ENCODE measurements at regions not wholly inside any gene's neighbourhood (a gene's known extent, or its start where the extent isn't known, plus 50 kb on each side); places are given as distances from the start of the nearest gene placed in this dataset.

DNA sequence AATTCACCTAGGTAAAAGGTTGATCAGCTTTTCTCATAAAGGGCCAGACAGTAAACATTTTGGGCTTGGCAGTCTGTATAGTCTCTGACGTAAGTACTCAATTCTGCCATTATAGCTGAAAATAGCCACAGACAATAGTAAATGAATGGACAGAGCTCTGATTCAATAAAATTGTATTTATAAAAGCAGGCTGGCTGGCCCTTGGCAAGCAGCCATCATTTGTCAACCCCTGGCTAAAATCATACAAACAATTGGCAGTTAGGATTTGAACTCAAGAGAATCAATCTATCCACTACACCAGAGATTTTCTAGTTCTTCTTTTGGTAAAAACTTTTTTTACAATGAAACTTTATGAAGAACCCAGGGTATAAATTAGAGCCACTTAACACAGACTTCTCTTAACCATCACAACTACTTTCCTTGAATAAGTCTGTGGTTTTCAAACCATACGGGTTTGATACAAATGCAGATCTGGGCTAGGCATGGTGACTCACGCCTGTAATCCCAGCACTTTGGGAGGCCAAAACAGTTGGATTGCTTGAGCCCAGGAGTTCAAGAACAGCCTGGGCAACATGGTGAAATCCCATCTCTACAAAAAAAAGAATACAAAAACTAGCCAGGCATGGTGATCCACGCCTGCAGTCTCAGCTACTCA lies 124.5 kb downstream of the SLC16A9 start:
- no peak for TF ChIP-seq EZH2 (IDR thresholded peaks at IDR 0.05)
- no peak for TF ChIP-seq RAD21 (IDR thresholded peaks at IDR 0.05; ENCODE audit: low read depth)
- TF ChIP-seq, protein P1, sequence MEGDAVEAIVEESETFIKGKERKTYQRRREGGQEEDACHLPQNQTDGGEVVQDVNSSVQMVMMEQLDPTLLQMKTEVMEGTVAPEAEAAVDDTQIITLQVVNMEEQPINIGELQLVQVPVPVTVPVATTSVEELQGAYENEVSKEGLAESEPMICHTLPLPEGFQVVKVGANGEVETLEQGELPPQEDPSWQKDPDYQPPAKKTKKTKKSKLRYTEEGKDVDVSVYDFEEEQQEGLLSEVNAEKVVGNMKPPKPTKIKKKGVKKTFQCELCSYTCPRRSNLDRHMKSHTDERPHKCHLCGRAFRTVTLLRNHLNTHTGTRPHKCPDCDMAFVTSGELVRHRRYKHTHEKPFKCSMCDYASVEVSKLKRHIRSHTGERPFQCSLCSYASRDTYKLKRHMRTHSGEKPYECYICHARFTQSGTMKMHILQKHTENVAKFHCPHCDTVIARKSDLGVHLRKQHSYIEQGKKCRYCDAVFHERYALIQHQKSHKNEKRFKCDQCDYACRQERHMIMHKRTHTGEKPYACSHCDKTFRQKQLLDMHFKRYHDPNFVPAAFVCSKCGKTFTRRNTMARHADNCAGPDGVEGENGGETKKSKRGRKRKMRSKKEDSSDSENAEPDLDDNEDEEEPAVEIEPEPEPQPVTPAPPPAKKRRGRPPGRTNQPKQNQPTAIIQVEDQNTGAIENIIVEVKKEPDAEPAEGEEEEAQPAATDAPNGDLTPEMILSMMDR (IDR thresholded peaks at IDR 0.05 in 2 of 3, conservative IDR thresholded peaks at IDR 0.05 in 1 of 3; ENCODE audit: borderline replicate concordance in 1 of 3, insufficient read depth in 1 of 3, low read depth in 2 of 3, low read length in 2 of 3) = no peak
- no peak for TF ChIP-seq YY1 (IDR thresholded peaks at IDR 0.05; ENCODE audit: extremely low read depth, insufficient replicate concordance, low read depth, low read length)
- TF ChIP-seq POLR2AphosphoS5 (IDR thresholded peaks at IDR 0.05; ENCODE audit: low read depth, low read length) = no peak
- TF ChIP-seq, protein P2, sequence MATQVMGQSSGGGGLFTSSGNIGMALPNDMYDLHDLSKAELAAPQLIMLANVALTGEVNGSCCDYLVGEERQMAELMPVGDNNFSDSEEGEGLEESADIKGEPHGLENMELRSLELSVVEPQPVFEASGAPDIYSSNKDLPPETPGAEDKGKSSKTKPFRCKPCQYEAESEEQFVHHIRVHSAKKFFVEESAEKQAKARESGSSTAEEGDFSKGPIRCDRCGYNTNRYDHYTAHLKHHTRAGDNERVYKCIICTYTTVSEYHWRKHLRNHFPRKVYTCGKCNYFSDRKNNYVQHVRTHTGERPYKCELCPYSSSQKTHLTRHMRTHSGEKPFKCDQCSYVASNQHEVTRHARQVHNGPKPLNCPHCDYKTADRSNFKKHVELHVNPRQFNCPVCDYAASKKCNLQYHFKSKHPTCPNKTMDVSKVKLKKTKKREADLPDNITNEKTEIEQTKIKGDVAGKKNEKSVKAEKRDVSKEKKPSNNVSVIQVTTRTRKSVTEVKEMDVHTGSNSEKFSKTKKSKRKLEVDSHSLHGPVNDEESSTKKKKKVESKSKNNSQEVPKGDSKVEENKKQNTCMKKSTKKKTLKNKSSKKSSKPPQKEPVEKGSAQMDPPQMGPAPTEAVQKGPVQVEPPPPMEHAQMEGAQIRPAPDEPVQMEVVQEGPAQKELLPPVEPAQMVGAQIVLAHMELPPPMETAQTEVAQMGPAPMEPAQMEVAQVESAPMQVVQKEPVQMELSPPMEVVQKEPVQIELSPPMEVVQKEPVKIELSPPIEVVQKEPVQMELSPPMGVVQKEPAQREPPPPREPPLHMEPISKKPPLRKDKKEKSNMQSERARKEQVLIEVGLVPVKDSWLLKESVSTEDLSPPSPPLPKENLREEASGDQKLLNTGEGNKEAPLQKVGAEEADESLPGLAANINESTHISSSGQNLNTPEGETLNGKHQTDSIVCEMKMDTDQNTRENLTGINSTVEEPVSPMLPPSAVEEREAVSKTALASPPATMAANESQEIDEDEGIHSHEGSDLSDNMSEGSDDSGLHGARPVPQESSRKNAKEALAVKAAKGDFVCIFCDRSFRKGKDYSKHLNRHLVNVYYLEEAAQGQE (IDR thresholded peaks at IDR 0.05; ENCODE audit: low read depth) = no peak
- no peak for TF ChIP-seq CEBPB (IDR thresholded peaks at IDR 0.05; ENCODE audit: low read depth)
- TF ChIP-seq SP1 (IDR thresholded peaks at IDR 0.05; ENCODE audit: low read depth) = no peak
- no peak for TF ChIP-seq SRF (IDR thresholded peaks at IDR 0.05; ENCODE audit: low read depth)
- TF ChIP-seq POLR2A (IDR thresholded peaks at IDR 0.05; ENCODE audit: borderline replicate concordance, extremely low read depth, insufficient read depth, insufficient read length) = no peak

Measured in HCT116 (cell line).